Mucosa of descending colon (tissue), 3 donors: ENCODE measurements at regions not wholly inside any gene's neighbourhood (a gene's known extent, or its start where the extent isn't known, plus 50 kb on each side); places are given as distances from the start of the nearest gene placed in this dataset.

Experiments used
- ATAC-seq: fragments of 200-7000 bp; cut with Tn5 transposase; one replicate; pipeline ENCODE4 v1.9.1; 2020; ENCODE audit warnings: mild to moderate bottlenecking, moderate library complexity
- DNase-seq, 3 donors: peaks; one replicate each; pipeline ENCODE4 v3.0.0-alpha.2; 2020
- H3K36me3 ChIP-seq: fragments of 200-600 bp; one replicate; pipeline ENCODE4 v1.8.0; 2021; ENCODE audit warnings: low read depth, mild to moderate bottlenecking
- H3K4me1 ChIP-seq: fragments of 200-600 bp; one replicate; pipeline ENCODE4 v1.8.0; 2021; ENCODE audit warnings: low read depth, mild to moderate bottlenecking
- H3K4me3 ChIP-seq: fragments of 200-600 bp; one replicate; pipeline ENCODE4 v1.8.0; 2021; ENCODE audit warnings: mild to moderate bottlenecking
- H3K9me3 ChIP-seq: fragments of 200-600 bp; one replicate; pipeline ENCODE4 v1.8.0; 2021; ENCODE audit warnings: mild to moderate bottlenecking
- intact Hi-C, 2 donors: fragments of 100-400 bp; cut with DNase I in 1 of 2; cut with micrococcal nuclease in 1 of 2; formaldehyde crosslinking; loops; one replicate each; pipeline versions ENCODE4 v1.11.0 to v1.11.1; 2022; cut with DNase I, micrococcal nuclease
- TF ChIP-seq, protein P1 (sequence below): fragments of 200-600 bp; IDR thresholded peaks from one replicate; pipeline ENCODE4 v1.8.0; 2022; ENCODE audit warnings: antibody characterized with exemption, mild to moderate bottlenecking
- donor health status: DM: no; HTN: no; CAD: no; lungs with moderate emphysema.
- donor health status: DM: no; HTN: no; CAD: no.
- donor health status: DM: no; HTN: yes; CAD: no.

DNA sequence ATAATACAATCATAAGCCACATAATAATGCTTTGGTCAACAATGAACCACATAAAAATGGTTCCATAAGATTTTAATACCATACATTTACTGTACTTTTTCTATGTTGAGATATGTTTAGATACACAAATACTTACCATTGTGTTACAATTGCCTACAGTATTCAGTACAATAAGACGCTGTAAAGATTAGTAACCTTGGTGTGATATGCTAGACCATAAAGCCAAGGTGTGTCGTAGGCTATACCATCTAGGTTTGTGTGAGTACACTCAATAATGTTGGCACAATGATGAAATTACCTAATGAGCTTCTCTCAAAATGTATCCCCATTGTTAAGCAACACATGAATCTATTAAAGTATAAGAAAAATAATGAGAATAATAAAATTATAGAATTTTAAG is 662.3 kb downstream of the SATB2 start:
- no peak for DNase-seq
- TF ChIP-seq, protein P1, sequence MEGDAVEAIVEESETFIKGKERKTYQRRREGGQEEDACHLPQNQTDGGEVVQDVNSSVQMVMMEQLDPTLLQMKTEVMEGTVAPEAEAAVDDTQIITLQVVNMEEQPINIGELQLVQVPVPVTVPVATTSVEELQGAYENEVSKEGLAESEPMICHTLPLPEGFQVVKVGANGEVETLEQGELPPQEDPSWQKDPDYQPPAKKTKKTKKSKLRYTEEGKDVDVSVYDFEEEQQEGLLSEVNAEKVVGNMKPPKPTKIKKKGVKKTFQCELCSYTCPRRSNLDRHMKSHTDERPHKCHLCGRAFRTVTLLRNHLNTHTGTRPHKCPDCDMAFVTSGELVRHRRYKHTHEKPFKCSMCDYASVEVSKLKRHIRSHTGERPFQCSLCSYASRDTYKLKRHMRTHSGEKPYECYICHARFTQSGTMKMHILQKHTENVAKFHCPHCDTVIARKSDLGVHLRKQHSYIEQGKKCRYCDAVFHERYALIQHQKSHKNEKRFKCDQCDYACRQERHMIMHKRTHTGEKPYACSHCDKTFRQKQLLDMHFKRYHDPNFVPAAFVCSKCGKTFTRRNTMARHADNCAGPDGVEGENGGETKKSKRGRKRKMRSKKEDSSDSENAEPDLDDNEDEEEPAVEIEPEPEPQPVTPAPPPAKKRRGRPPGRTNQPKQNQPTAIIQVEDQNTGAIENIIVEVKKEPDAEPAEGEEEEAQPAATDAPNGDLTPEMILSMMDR: no peak

DNA sequence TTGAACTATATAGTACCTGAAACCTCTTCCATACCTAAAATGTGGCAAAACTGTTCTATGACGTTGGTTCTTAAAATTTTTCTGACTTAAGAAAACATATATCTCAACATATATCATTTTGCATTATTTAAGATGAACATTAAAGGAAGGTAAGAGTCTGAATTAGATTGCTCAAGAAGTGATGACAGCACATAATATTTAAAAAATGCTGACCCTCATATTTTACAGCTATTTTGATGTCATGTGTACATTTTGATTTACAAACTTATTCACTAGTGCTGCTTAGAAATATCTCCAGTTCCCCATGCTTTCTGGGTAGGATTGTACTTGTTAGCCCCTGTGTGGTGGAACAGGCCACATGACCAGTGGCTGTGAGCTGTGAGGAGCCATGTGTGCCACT is 666.1 kb downstream of the SATB2 start:
- H3K4me1 ChIP-seq: peaks cover 11% of the 10 kb centered on the region
- no peak overlapping the region for H3K4me3 ChIP-seq
- intact Hi-C loops: no loop called here
- no peak for DNase-seq
- no peaks in the 10 kb centered on the region for H3K36me3 ChIP-seq
- no peaks in the 10 kb centered on the region for H3K9me3 ChIP-seq
- TF ChIP-seq, protein P1: no peak
- no peak for ATAC-seq

More for the DNA sequence above, 662.3 kb downstream of the SATB2 start:
- intact Hi-C loops: no loop called here
- ATAC-seq: peak; percentile 100
- H3K4me1 ChIP-seq: peaks cover 11% of the 10 kb centered on the region
- H3K36me3 ChIP-seq: no peaks in the 10 kb centered on the region
- no peak overlapping the region for H3K4me3 ChIP-seq
- peaks cover 3% of the 10 kb centered on the region for H3K9me3 ChIP-seq

DNA sequence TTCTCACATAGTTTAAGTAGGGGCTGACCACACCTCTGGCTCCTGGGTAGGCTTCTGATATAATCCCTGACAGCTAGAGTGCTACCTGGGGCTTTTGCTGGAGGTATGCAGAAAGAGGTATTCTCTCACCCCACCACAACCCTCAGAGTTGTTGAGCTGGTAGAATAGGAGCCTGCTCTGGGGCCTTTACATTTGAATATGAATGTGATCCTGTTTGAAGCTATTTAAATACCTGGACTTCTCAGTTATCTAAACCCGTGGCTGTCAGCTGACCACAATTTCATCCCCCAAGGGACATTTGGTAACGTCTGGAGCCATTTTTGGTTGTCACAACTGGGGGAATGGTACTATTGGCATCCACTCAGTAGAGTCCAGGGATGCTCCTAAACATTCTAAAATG is 669.1 kb downstream of the SATB2 start:
- Histone ChIP-seq H3K36me3 (no peaks in the 10 kb centered on the region), H3K9me3 (no peaks in the 10 kb centered on the region), H3K4me3 (no peak overlapping the region), H3K4me1 (no peaks in the 10 kb centered on the region)
- no peak for ATAC-seq
- intact Hi-C loops: no loop called here
- TF ChIP-seq, protein P1: no peak
- no peak for DNase-seq

DNA sequence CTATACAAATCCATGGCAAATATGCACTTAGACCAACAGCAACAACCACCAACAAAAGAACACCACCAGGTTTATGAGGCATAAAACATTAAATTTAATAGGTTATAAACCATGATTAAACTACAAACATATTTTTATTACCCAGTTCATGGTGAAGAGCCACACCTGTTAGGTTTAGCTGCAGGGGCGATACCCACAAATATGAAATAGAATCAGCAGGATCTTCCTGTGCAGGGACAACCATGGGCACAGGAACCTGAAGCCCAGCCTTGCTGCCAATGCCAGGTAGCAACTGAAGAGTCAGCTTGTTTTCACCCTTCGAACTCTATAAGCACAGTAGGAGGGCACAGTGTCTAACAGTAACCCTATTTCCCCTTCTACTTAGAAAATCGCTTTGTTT is 675.0 kb downstream of the SATB2 start:
- intact Hi-C loops: no loop called here
- Histone ChIP-seq H3K4me3 (no peak overlapping the region), H3K4me1 (peaks cover 10% of the 10 kb centered on the region), H3K36me3 (no peaks in the 10 kb centered on the region), H3K9me3 (no peaks in the 10 kb centered on the region)
- ATAC-seq (peak; percentile 93), DNase-seq (peak; percentile 40 to 53 (median 48))
- TF ChIP-seq, protein P1: no peak

DNA sequence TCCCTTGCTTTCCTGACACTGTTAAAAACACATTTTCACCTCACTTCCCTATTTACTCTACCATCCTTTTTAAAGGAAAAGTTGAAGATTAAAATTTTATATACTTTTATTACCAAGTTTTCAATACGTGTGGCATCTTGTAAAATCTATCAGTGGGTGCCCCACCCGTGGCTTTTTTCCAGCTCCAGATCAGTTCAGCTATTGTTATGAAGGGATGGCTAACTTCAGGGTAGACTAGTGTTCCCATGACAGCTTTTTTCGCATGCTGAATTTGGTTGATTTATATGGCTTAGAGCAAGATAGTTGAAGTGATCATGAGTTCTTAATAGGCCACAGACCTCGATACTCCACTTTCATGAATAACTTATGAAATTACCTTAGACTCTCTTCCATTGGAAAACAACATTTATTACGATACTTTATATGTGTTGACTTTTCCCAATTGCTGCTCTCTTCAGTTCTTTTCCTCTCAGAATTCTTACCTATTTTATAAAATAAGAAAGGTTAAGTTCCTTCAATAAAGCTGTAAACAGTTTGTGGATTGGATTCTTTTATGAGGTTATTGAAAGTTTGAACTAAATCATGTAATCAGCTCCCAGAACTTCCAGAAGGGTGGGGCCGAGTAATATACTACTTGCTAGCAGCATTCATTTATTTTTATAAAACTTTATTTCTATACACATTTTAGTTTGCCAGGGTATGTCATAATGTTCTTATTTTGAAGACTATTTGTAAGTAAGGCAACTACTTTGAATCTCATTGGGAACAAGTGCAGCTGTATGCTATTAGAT is 680.9 kb downstream of the SATB2 start:
- H3K4me1 ChIP-seq: peaks cover 12% of the 10 kb centered on the region
- intact Hi-C loops: no loop called here
- ATAC-seq: peak; percentile 78

More for the DNA sequence above, 680.9 kb downstream of the SATB2 start:
- H3K4me3 ChIP-seq: no peak overlapping the region
- TF ChIP-seq, protein P1: no peak
- H3K9me3 ChIP-seq: no peaks in the 10 kb centered on the region
- H3K36me3 ChIP-seq: no peaks in the 10 kb centered on the region
- DNase-seq: peak; percentile 72 to 94 (median 76)
